ENCODE measurements at regions not wholly inside any gene's neighbourhood (a gene's known extent, or its start where the extent isn't known, plus 50 kb on each side); places are given as distances from the start of the nearest gene placed in this dataset.

GRCh38 chr15:87682527-87682926 is 574.0 kb downstream of the NTRK3 start:
- TF ChIP-seq CTCF (IDR thresholded peaks at IDR 0.05) (no peak), POLR2A (IDR thresholded peaks at IDR 0.05) (no peak), POLR2AphosphoS5 (IDR thresholded peaks at IDR 0.05) (no peak), EP300 (IDR thresholded peaks at IDR 0.05) (no peak)

Measured in suprapubic skin (tissue), 4 donors.